Skeletal muscle cell (primary cell): ENCODE measurements at regions not wholly inside any gene's neighbourhood (a gene's known extent, or its start where the extent isn't known, plus 50 kb on each side); places are given as distances from the start of the nearest gene placed in this dataset.

Experiments used
- DNase-seq: peaks from one replicate; pipeline ENCODE4 v3.0.0-alpha.2; 2010; ENCODE audit warnings: low read depth
- H3K4me3 ChIP-seq: 2 replicates; pipeline ENCODE4 v1.5.1; 2011; ENCODE audit warnings: low read depth, mild to moderate bottlenecking, control low read depth, low read length, moderate library complexity

- DNase-seq = peak; percentile 1
- H3K4me3 ChIP-seq = no peak overlapping the region
These were observed 57.0 kb downstream of the XAGE2 start for GRCh38 chrX:52425775-52426174.

- H3K4me3 ChIP-seq = no peak overlapping the region
- no peak for DNase-seq
These were observed 58.0 kb downstream of the XAGE2 start for GRCh38 chrX:52426810-52427209.

- no peak for DNase-seq
- H3K4me3 ChIP-seq = no peak overlapping the region
These were observed 58.4 kb upstream of the XAGE1A start for GRCh38 chrX:52437212-52437611.
